Activated naive CD4-positive, alpha-beta T cell treated with anti-CD3 and anti-CD28 coated beads, Interleukin-2, amount 10 ng/mL, durations not matched to agents 7 days and 5 days (primary cell): ENCODE measurements at regions not wholly inside any gene's neighbourhood (a gene's known extent, or its start where the extent isn't known, plus 50 kb on each side); places are given as distances from the start of the nearest gene placed in this dataset.

Source experiments
- CTCF ChIA-PET: fragments of 350-600 bp; sonication (Branson Sonifier 250); formaldehyde crosslinking; loops from one replicate; lab custom pipeline; 2021; ENCODE audit warnings: antibody characterized with exemption; lab: Charles Lee
- DNase-seq: peaks from one replicate; pipeline ENCODE4 v3.0.0-alpha.2; 2020
- H3K27ac Mint-ChIP-seq: one replicate; pipeline ENCODE4 v1.8.0; 2021; ENCODE audit warnings: mild to moderate bottlenecking, moderate library complexity, mixed read lengths
- H3K27me3 Mint-ChIP-seq: one replicate; pipeline ENCODE4 v1.8.0; 2021; ENCODE audit warnings: mild to moderate bottlenecking, mixed read lengths
- H3K36me3 Mint-ChIP-seq: one replicate; pipeline ENCODE4 v1.8.0; 2021; ENCODE audit warnings: mixed read lengths
- H3K4me1 Mint-ChIP-seq: one replicate; pipeline ENCODE4 v1.8.0; 2021; ENCODE audit warnings: mixed read lengths
- H3K4me3 Mint-ChIP-seq: one replicate; pipeline ENCODE4 v1.8.0; 2021; ENCODE audit warnings: mild to moderate bottlenecking, moderate library complexity, mixed read lengths
- H3K9me3 Mint-ChIP-seq: one replicate; pipeline ENCODE4 v1.8.0; 2021; ENCODE audit warnings: mixed read lengths

DNA sequence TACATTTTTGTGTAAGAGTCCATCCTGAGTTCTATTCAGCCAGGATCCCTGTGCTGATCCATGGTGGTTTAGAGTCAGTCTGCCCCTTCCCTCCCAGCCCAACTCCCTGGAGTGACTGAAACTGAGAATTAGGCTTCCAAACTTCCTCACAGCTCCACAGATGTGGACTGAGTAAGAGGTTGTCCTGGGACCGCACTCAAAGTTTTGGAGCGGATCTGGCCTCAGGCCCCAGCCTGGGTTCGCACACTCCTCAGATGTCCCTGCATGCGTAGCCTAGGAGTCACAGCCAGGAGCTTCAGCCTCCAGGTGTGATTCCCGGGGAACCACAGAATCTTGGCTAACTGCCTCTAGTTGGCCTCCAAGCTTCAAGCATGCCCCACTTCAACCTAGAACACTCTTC is 218.1 kb downstream of the C7orf25 start:
- CTCF ChIA-PET: no interaction called here
- Mint-ChIP-seq H3K36me3 (no peaks in the 10 kb centered on the region), H3K27me3 (no peaks in the 10 kb centered on the region)

DNA sequence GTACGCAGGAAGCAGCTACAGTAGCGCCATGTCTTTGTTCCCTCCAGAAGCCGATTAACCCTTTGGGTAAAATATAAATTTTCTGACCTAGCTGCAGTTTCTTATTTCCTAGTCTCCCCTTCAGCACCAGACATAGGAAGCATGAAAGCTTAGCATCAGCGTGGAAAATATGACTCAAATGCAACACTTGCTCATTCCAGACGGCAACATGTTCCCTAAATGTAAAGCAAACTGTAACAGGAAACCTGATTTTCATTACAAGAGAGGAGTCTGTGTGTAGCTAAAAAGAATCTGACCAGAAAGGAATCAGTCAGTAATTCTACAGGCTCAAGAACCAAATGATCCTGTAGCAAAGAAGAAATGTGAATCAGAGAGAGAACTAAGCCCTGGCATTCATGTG is 219.2 kb downstream of the C7orf25 start:
- Mint-ChIP-seq H3K27ac (no peak overlapping the region), H3K27me3 (no peaks in the 10 kb centered on the region), H3K4me1 (no peaks in the 10 kb centered on the region), H3K9me3 (no peaks in the 10 kb centered on the region), H3K4me3 (no peak overlapping the region), H3K36me3 (no peaks in the 10 kb centered on the region)
- CTCF ChIA-PET: no interaction called here
- no peak for DNase-seq

More for the DNA sequence above, 218.1 kb downstream of the C7orf25 start:
- H3K27ac Mint-ChIP-seq: no peak overlapping the region
- no peak overlapping the region for H3K4me3 Mint-ChIP-seq
- H3K9me3 Mint-ChIP-seq: no peaks in the 10 kb centered on the region
- H3K4me1 Mint-ChIP-seq: no peaks in the 10 kb centered on the region
- DNase-seq: no peak

DNA sequence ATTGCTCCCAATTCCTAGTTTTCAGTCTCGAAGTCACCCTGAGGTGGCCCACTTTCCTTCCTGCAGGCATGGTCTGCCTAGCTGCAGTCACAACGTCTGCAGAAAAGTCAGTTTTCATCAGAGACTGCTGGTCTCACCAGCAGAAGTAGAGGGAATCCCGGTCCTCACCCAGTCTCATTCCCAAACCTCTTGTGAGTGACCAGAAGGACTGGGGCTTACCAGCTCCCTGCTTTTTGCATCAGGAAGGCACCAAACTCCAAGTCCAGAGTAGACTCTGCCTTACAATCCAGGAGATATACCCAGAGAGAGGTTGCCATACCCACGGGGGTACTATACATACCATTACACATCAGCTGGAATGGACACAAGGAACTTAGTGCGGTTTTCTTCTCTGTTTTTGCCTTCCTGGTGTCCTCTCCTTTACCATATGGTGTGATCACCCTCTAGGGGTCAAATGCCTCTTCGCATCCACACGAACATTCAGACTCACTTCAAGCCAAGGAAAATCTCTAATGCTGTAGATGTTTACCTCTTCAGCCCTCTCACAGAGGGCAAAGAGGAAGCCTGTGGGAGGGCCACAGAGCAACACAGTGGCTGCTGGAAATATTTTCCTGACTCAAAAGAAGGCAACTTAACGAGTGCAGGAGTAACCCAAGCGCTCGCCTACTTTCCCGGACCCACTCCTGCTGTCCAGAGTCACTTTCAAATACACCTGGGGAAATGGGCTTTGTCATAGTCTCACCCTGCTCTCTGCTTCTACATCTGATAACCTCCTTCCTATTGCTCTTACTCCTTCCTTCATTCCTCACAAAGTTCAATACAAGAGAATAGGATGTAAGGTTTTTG is 220.9 kb downstream of the C7orf25 start:
- Mint-ChIP-seq H3K9me3 (no peaks in the 10 kb centered on the region), H3K27me3 (no peaks in the 10 kb centered on the region), H3K4me3 (no peak overlapping the region), H3K36me3 (no peaks in the 10 kb centered on the region), H3K27ac (no peak overlapping the region), H3K4me1 (no peaks in the 10 kb centered on the region)
- no peak for DNase-seq
- CTCF ChIA-PET: interaction anchor here (0.5 kb wide), 1 partner anchor 55 kb away, joined by 3 read pairs; no protein-coding TSS in a partner anchor

DNA sequence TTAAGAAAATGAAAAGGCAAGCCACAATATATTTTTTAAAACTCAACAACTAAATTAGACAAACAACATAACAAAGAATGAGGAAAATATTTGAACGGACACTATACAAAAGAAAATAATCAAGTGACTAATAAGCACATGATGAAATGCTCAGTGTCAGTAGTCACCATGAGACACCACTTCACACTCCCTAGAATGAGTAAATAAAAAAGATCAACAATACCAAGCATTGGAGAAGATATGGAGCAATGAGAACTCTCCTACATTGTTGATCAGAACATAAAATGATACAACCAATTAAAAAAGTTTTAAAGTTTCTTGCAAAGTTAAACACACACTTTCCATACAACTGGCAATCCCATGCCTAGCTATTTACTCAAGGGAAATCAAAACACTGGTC is 222.2 kb downstream of the C7orf25 start:
- no peak for DNase-seq

DNA sequence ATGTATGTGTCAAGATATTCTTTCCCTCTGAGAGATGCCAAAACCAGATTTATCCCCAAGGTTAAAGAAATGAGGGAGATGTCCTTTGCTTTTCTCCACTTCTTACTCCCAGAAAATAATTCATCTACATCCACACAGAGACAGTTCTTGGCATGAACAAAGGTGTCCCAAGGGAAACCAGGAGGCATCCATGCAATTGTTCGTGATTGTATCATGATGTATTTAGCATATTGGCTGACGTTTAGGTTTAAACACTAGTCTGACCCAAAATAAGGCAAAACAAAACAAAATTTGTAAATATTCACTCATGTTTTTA is 223.9 kb downstream of the C7orf25 start:
- CTCF ChIA-PET: no interaction called here
- H3K4me1 Mint-ChIP-seq: no peaks in the 10 kb centered on the region

More for the DNA sequence above, 222.2 kb downstream of the C7orf25 start:
- Mint-ChIP-seq H3K27ac (no peak overlapping the region), H3K27me3 (no peaks in the 10 kb centered on the region), H3K36me3 (no peaks in the 10 kb centered on the region), H3K4me1 (no peaks in the 10 kb centered on the region), H3K4me3 (no peak overlapping the region), H3K9me3 (no peaks in the 10 kb centered on the region)
- CTCF ChIA-PET: no interaction called here

DNA sequence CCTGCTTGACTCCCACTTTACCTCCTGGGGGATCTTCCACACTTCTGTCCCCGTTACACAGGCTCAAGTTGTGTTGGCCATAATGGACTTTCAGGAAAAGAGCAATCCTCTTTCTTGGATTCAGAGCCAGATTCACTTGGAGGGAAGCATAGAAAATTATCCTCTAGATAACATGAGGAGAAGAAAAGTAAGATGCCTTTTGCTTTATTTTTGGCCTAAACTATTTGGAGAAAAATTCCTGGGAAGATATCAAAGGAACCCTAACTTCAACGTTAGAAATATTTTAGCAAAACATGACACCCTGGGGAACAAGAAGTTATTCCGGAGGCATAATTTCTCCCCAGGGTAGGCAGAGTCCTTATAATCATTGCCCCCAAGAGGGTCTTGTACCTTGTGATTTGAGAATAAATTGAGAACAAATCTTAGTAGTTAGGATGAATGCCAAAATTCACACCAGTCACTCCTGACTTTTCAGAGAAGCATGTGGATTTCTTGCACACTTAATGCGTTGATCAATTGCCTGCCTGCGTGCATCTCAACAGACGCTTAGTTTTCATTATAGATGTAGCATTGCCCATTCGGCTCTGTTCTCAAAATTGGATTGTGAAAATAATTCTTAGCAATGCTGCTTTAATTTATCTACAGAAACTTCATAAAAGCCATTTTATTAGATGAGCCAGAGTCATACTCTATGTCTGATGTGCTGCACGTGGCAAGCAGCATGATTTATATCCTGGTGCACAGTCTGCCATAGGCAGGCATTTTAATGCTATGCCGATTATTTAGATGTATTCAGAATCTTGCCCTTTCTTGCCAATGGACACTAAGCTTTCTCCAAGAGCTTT is 224.4 kb downstream of the C7orf25 start:
- no peak overlapping the region for H3K4me3 Mint-ChIP-seq
- H3K27me3 Mint-ChIP-seq: no peaks in the 10 kb centered on the region
- H3K36me3 Mint-ChIP-seq: no peaks in the 10 kb centered on the region
- CTCF ChIA-PET: no interaction called here
- DNase-seq: no peak
- H3K4me1 Mint-ChIP-seq: no peaks in the 10 kb centered on the region
- H3K27ac Mint-ChIP-seq: no peak overlapping the region
- H3K9me3 Mint-ChIP-seq: no peaks in the 10 kb centered on the region

More for the DNA sequence above, 223.9 kb downstream of the C7orf25 start:
- H3K4me3 Mint-ChIP-seq: no peak overlapping the region
- H3K36me3 Mint-ChIP-seq: no peaks in the 10 kb centered on the region
- no peak overlapping the region for H3K27ac Mint-ChIP-seq
- H3K9me3 Mint-ChIP-seq: no peaks in the 10 kb centered on the region
- DNase-seq: no peak
- H3K27me3 Mint-ChIP-seq: no peaks in the 10 kb centered on the region

DNA sequence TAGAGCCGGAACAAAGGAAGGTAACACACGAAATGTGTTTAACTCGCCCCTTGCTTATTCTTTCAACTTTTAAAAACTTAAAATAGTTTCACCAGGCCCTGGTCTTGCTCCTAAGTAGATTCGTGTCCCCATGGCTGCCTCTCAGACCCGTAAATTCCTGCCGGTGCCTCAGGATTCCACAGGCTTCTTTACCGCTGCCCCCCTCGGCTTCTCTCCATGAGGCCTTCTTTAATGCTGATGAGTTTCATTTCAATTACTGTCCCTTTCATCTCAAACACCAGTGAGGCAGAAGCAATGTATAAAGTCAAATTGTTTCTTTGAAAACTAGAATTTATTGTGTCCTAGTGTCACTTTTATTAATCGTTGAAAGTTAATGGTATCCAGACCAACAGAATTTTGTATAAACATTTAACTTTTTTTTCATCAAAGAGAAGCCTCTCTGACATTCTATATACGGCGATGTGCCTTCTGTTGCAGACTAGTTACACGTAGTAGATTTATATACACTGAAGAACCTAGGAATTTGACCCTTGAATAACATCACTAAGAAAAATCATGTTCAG is 225.2 kb downstream of the C7orf25 start:
- Mint-ChIP-seq H3K9me3 (no peaks in the 10 kb centered on the region), H3K36me3 (no peaks in the 10 kb centered on the region), H3K27me3 (no peaks in the 10 kb centered on the region), H3K27ac (no peak overlapping the region), H3K4me3 (no peak overlapping the region), H3K4me1 (no peaks in the 10 kb centered on the region)
- CTCF ChIA-PET: no interaction called here
- DNase-seq: no peak

DNA sequence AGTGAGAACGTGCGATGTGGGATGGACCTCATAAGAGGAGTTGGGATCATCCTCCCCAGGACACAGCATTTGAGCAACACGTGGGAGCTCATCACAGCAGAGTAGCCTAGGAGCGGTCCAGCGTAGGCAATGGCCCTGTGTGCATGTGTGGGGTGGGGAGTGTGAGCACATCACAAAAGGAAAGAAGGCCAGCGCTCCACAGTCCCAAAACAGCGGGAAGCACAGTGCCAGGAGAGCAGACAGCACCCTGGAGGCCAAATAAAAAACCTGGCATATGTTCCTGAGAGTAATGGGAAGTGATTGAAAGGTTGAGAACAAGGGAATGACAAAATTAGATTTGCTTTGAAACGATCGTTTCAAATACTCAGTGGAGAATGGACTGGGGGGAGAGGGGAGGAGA is 226.0 kb downstream of the C7orf25 start:
- Mint-ChIP-seq H3K27me3 (no peaks in the 10 kb centered on the region), H3K4me1 (no peaks in the 10 kb centered on the region), H3K27ac (no peak overlapping the region), H3K4me3 (no peak overlapping the region), H3K9me3 (no peaks in the 10 kb centered on the region), H3K36me3 (no peaks in the 10 kb centered on the region)
- DNase-seq: no peak
- CTCF ChIA-PET: no interaction called here

DNA sequence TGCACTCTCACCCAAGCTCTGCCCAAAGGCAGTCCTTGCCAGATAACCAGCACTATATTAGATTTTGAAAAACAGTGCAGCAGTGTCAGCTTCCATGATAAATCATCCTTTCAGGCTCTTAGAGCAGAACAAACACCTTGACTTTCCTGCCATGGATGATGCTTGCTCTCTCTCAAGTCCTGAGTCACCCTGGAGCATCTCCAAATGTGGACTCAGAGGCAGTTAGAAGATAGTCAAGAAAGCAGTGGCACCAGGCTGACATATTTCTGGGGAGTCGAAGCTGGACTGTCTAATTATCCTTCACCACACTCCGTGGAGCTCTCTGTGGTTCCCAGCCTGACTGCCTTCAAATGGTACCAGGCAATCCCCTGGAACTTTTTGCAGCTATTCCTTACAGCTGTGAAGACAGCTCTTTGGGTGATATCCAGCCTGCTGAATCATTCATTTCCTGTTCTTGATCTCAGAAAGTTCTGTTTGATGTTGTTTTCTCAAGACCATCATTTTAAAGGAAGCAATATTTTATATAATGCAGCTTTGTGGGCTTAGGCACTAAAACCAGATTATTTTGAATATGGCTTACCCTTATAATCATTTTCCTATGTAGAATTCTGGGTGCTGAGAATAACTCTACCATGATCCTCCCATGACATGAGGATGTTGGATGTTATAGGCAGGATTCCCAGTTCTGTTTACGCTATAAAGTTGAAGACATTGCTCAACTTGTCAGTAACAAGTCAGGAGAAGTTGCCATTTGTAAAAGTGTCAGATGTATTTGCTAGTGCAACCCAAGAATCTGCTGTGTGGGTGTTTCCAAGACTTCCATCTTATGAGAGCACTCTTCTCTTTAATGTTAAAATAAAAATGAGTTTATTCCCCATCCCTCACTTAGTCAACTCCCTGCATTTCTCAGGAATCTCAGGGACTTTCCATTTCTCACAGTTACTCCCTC is 233.8 kb downstream of the C7orf25 start:
- no peak for DNase-seq
- Mint-ChIP-seq H3K9me3 (no peaks in the 10 kb centered on the region), H3K27me3 (no peaks in the 10 kb centered on the region), H3K4me3 (no peak overlapping the region), H3K27ac (no peak overlapping the region), H3K4me1 (no peaks in the 10 kb centered on the region), H3K36me3 (no peaks in the 10 kb centered on the region)
- CTCF ChIA-PET: no interaction called here

DNA sequence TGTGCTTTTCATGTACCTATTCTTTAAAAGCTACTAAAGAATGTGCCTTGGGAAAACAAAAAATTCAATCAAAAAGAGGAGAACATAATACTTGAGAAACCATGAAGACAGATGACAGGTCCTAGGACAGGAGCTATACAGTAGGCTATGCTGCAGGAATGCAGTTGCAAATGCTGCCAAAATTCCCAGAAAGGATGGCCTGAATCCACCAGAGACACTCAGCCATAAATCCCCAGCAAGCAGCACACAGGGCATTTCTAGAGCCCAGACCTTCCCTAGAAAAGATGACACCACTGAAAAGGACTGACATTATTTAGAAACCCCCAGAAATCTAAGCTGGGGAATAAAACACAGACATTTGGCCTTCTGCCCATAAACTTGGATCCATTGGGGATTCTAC is 237.3 kb downstream of the C7orf25 start:
- H3K4me1 Mint-ChIP-seq: no peaks in the 10 kb centered on the region
- no peak for DNase-seq
- no peaks in the 10 kb centered on the region for H3K27me3 Mint-ChIP-seq
- no peak overlapping the region for H3K4me3 Mint-ChIP-seq
- CTCF ChIA-PET: no interaction called here
- H3K36me3 Mint-ChIP-seq: no peaks in the 10 kb centered on the region
- no peaks in the 10 kb centered on the region for H3K9me3 Mint-ChIP-seq
- no peak overlapping the region for H3K27ac Mint-ChIP-seq

DNA sequence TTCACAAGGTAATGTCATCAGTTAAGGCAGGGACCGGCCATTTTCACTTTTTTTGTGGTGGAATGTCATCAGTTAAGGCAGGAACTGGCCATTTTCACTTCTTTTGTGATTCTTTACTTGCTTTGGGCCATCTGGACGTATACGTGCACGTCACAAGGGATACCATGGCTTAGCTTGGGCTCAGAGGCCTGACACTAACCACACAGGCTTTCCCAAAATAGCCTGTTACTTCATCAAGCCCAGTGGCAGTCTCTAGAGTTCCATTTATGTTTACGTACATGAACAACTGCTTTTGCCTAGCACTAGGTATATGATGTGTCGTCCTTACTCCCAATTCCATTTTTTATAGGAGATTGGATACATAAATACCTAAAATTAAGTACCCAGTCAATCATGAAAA is 237.9 kb downstream of the C7orf25 start:
- no peaks in the 10 kb centered on the region for H3K9me3 Mint-ChIP-seq
- H3K36me3 Mint-ChIP-seq: no peaks in the 10 kb centered on the region
- no peaks in the 10 kb centered on the region for H3K4me1 Mint-ChIP-seq
- CTCF ChIA-PET: no interaction called here
- no peak for DNase-seq
- H3K27ac Mint-ChIP-seq: no peak overlapping the region
- no peaks in the 10 kb centered on the region for H3K27me3 Mint-ChIP-seq
- no peak overlapping the region for H3K4me3 Mint-ChIP-seq

DNA sequence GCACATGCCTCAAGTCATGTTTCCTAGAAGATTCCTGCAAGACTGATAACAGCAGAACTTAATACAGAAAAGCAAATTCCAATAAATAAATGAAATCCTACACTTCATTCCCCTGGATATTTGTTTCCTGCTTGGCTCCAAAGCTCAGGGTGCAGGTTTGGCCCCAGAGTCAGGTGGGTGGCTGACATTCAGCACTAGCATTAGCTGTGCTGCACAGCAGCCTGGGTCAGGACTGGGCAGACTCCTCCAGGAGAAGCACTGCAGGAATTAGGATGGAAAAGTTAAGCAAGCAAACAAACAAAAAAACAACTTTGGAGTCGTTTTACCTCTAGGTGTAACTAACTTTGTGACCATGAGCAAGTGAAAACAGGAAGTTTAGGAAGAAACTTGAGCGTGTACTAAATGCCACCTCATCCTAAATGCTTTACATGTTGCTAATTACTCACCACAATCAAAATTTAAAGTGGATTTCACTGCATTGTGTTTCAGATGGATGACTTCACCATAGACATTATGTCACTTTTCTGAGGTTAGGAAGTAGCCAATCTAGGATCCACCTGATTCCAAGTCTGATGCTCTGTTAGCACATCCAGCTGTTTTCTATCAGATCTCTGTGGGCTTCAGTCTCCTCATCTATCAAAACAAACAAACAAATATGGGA is 239.4 kb downstream of the C7orf25 start:
- Mint-ChIP-seq H3K4me1 (no peaks in the 10 kb centered on the region), H3K27me3 (no peaks in the 10 kb centered on the region), H3K4me3 (no peak overlapping the region), H3K36me3 (no peaks in the 10 kb centered on the region), H3K9me3 (no peaks in the 10 kb centered on the region), H3K27ac (no peak overlapping the region)
- CTCF ChIA-PET: no interaction called here
- no peak for DNase-seq

DNA sequence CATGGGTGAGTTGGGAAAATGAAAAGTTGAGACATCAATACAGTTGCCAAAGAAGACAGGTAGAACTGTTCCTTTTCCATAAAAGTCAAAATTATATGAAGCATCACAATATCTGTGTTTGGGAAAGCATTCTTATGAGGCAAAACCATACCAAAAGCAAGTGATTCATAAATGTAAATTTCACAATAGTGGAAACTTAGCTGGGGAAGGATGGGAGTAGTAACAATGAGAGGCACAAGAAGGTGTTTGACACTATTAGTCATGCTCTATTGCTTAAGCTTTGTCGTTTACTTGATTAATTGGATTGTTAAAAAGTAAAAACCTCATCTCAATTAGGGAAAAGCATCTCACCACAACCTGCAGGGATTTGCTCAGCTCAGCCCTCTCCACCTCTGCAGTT is 240.2 kb downstream of the C7orf25 start:
- H3K27me3 Mint-ChIP-seq: no peaks in the 10 kb centered on the region
- no peaks in the 10 kb centered on the region for H3K36me3 Mint-ChIP-seq
- H3K9me3 Mint-ChIP-seq: peaks cover 6% of the 10 kb centered on the region
- H3K4me1 Mint-ChIP-seq: no peaks in the 10 kb centered on the region
- CTCF ChIA-PET: no interaction called here
- DNase-seq: no peak
- H3K27ac Mint-ChIP-seq: no peak overlapping the region
- no peak overlapping the region for H3K4me3 Mint-ChIP-seq
